MCF 10A (cell line): ENCODE measurements at regions not wholly inside any gene's neighbourhood (a gene's known extent, or its start where the extent isn't known, plus 50 kb on each side); places are given as distances from the start of the nearest gene placed in this dataset.

Source experiments
- BruUV-seq: library from RNA; stranded (reverse); fragments of 400-500 nt; replicated peaks from 2 replicates; lab custom pipeline; 2021; lab: Mats Ljungman, UMichigan
- CTCF ChIA-PET: fragments of 300-600 bp; sonication (Branson Sonifier 250); formaldehyde crosslinking; extraction: SDS; loops from one replicate; lab custom pipeline; 2021; ENCODE audit warnings: antibody characterized with exemption, inconsistent platforms; lab: Yijun Ruan, JAX
- POLR2A ChIA-PET: fragments of 300-600, 350-650 bp; sonication (Branson Sonifier 250); formaldehyde crosslinking; extraction: SDS; loops from one replicate; lab custom pipeline; 2020; ENCODE audit warnings: antibody characterized with exemption, inconsistent platforms; lab: Yijun Ruan, JAX
- DNase-seq: peaks from one replicate; pipeline ENCODE4 v3.0.0-alpha.2; 2018; ENCODE audit not compliant: unreplicated experiment
- H3K27ac Mint-ChIP-seq: one replicate; pipeline ENCODE4 v1.8.0; 2022; ENCODE audit warnings: mild to moderate bottlenecking, low read depth, mixed read lengths; ENCODE audit not compliant: unreplicated experiment
- H3K27me3 Mint-ChIP-seq: one replicate; pipeline ENCODE4 v1.8.0; 2022; ENCODE audit warnings: mixed read lengths; ENCODE audit not compliant: insufficient read depth, unreplicated experiment
- H3K36me3 Mint-ChIP-seq: one replicate; pipeline ENCODE4 v1.8.0; 2022; ENCODE audit warnings: mild to moderate bottlenecking, moderate library complexity, mixed read lengths; ENCODE audit not compliant: insufficient read depth, unreplicated experiment
- H3K4me1 Mint-ChIP-seq: one replicate; pipeline ENCODE4 v1.8.0; 2022; ENCODE audit warnings: mixed read lengths; ENCODE audit not compliant: insufficient read depth, unreplicated experiment
- H3K4me3 Mint-ChIP-seq: one replicate; pipeline ENCODE4 v1.8.0; 2022; ENCODE audit warnings: mild to moderate bottlenecking, moderate library complexity, mixed read lengths; ENCODE audit not compliant: unreplicated experiment
- H3K9me3 Mint-ChIP-seq: one replicate; pipeline ENCODE4 v1.8.0; 2022; ENCODE audit warnings: mixed read lengths; ENCODE audit not compliant: unreplicated experiment
- CTCF ChIP-seq: fragments of 200-600 bp; IDR thresholded peaks from one replicate; pipeline ENCODE4 v1.8.0; 2022; ENCODE audit warnings: antibody characterized with exemption, mild to moderate bottlenecking; ENCODE audit not compliant: unreplicated experiment
- intact Hi-C: fragments of 100-400 bp; cut with micrococcal nuclease; formaldehyde crosslinking; loops from 2 replicates; pipeline ENCODE4 v1.14.1; 2022

DNA sequence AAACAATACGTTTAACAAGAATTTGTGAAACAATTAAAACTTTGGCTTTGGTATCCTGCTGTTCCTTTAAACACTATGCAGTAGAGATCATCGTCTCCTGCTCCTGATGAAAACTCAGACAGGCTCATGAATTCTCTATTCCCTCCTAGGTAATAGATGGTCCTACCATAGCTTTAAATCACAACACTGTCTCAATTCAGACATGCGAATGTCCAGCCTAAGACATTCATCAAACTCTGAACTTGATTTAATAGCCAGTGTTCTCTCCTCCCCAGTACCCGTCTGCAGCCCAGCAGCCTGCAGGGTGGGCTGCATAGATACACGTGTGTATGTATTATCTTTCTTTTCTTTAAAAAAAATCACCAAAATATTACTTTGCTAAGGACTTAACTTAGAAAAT lies 232.8 kb downstream of the TTLL2 start:
- BruUV-seq: no TSS peak
- TF ChIP-seq CTCF: no peak

DNA sequence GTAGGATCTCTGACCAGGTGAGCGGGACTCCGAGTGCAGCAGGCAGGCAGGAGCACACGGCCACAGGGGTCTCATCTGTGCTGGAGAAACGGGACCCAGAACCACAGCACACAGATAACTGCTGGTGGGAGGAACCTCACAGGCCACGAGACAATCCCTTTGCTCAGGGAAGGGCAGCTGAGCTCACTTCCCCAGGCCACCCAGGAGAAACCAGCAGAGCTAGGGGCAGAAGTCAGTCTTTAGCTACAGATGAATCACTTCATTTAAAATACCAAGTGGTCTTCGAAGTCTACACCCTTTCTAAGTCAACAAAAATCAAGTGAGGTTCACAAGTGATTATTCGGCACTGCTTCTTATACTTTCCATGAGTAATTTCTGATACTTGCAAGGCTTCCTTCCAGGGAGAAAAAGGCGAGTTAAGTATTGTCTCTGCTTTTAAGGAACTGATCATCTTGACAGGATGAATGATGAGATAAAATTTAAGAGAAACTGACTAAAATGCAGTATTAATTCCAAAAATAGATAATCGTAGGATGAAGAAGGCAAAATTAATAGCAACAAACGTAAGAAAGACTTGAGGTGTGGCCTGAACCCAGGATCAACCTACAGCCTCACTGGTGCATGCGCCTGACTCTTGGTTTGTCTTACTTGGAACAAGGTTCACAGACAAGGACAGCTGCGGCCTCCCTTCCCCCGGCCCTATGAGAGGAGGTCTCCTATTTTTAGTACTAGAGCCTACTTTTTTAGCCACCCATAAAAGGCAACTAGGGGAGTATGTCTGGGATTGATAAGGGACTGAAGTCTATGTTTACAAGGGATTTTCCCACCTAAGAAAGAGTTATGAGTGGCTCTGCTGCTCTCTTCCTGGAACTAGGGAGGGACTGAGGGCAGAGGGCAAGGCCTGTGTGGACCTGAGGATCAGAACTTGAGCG lies 233.6 kb downstream of the TTLL2 start:
- intact Hi-C loops: no loop called here
- BruUV-seq: no TSS peak
- Mint-ChIP-seq H3K27ac (no peak overlapping the region), H3K4me3 (no peak overlapping the region), H3K27me3 (peaks cover 20% of the 10 kb centered on the region), H3K9me3 (peaks cover 16% of the 10 kb centered on the region), H3K36me3 (no peaks in the 10 kb centered on the region), H3K4me1 (no peaks in the 10 kb centered on the region)
- DNase-seq: no peak
- CTCF ChIA-PET: no interaction called here
- POLR2A ChIA-PET: no interaction called here
- TF ChIP-seq CTCF: no peak

More for the DNA sequence above, 232.8 kb downstream of the TTLL2 start:
- Mint-ChIP-seq H3K27me3 (peaks cover 17% of the 10 kb centered on the region), H3K4me3 (no peak overlapping the region), H3K9me3 (peaks cover 19% of the 10 kb centered on the region), H3K27ac (no peak overlapping the region), H3K36me3 (no peaks in the 10 kb centered on the region), H3K4me1 (no peaks in the 10 kb centered on the region)
- intact Hi-C loops: no loop called here
- POLR2A ChIA-PET: no interaction called here
- CTCF ChIA-PET: no interaction called here
- no peak for DNase-seq

GRCh38 chr6:167559675-167560479 lies 235.0 kb downstream of the TTLL2 start:
- POLR2A ChIA-PET: interaction anchor here (0.5 kb wide), 1 partner anchor 131 kb away, joined by 3 read pairs; no protein-coding TSS in a partner anchor
- Mint-ChIP-seq H3K9me3 (peaks cover 14% of the 10 kb centered on the region), H3K27ac (no peak overlapping the region), H3K4me1 (no peaks in the 10 kb centered on the region), H3K27me3 (peaks cover 28% of the 10 kb centered on the region), H3K36me3 (no peaks in the 10 kb centered on the region), H3K4me3 (no peak overlapping the region)
- no TSS peak for BruUV-seq
- intact Hi-C loops: no loop called here
- CTCF ChIA-PET: no interaction called here
- DNase-seq: no peak
- TF ChIP-seq CTCF: no peak
